SKM-1 treated with dmso at 0.1 percent for 144 hours (cell line): ENCODE measurements at regions not wholly inside any gene's neighbourhood (a gene's known extent, or its start where the extent isn't known, plus 50 kb on each side); places are given as distances from the start of the nearest gene placed in this dataset.
A peak's percentile ranks its signal among the peaks of the same experiment; 100 is the strongest.

Experiments
- DNase-seq: peaks from one replicate; lab custom pipeline; 2025; ENCODE audit not compliant: unreplicated experiment; lab: John Stamatoyannopoulos, UW

DNA sequence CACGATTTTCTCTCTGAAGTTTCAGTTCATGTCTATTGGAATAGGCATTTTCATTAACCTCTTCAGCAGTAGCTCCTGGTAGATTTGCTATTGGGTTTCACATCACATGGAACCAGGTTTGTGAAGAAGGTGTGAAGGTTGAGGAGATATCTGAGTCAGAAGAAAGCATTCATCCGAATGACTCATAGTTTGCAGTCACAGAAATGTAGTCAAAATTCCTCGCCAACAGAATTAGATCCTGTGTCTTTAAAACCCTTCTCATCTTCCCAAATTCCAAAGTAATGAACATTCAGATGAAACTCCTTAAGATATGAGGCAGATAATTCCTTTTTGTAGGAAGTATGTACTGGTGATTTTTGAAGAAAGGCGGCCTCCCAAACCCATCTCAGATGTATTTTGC is 125.0 kb upstream of the LARGE1 start:
- no peak for DNase-seq

DNA sequence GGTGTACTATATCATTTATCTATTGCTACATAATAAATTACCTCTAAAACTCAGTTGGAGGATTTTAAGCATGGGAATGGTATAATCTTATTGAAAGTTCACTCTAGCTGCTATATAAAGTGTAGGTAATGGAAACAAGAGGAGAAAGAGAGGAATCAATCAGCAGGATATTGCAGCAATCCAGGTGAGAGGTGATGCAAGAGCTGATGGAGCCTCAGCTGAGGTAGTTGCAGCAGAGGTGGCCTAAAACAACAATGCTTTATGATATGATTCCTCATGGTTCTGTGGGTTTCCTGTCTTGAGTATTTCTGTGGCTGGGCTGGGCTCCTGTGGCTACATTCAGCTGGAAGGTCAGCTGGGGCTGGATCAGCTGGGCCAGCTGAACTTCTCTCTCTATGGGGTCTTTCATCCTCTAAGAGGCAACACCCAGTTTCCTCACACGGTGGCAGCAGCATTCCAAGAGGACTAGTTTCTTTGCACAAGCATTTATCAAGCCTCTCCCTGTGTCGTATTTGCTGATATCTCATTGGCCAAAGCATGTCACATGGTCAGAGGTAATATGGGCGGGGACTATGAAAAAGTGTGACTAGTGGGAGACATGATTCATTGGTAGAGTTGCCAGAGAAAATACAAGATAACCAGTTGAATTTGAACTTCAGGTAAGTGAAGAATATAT is 135.4 kb upstream of the LARGE1 start:
- no peak for DNase-seq

- no peak for DNase-seq
Observed at GRCh38 chr22:34057726-34058125, 137.4 kb upstream of the LARGE1 start.

DNA sequence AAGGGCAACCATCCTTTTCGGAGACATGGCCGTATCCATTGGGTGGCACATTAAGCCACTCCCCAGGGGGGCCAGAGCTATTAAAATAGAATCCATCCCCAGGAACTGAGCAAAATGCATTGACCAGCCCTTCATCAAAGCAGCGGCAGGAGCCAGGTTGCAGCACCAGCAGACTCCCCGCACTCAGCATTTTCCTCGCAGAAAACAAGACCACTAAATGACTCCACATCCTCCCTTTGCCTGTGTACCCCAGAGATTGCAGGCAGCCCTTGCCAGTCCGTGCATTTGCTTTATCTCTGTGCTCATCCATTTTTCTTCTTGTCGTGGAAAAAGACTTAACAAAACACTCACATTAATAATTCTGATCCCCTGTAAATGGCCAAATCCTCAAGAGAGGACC is 144.4 kb upstream of the LARGE1 start:
- no peak for DNase-seq

- no peak for DNase-seq
Observed at GRCh38 chr22:34067031-34067430, 146.8 kb upstream of the LARGE1 start.

DNA sequence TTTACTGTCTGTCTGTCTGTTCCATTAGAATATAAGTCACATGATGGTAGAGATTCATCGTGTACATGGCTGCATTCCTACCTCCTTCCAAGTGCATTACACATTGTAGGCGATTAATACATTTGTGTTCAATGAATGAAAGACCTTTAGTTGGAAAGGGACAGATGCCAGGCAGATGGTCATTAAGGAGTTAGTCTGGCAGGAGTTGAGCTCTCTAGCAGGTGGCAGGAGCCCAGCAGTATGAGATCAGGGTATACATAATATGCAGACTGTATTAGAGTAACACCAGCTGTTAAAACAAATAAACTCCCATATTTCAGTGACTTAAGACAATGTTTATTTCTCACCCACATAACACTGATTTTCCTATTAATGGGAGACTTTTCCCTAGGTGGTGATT is 147.7 kb upstream of the LARGE1 start:
- no peak for DNase-seq

- no peak for DNase-seq
Observed at GRCh38 chr22:34070051-34070450, 149.8 kb upstream of the LARGE1 start.

DNA sequence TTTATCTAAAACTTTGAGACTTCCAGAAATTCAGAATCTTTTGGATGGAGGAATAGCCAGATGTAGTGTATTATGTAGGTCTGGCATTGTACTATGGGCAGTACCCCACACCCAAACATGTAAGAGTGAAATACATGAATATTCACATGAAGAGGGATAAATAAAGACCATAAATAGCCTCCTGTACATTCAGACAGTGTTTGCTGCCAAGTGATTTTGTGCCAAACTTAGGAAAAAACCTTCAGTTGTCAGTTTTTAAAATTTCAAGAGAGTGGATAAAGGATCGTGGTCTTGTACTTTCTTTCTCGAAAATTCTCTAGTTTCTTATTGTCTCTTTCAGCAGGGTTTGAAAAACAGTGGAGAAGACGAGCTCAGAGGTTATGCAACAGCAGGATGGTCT is 150.3 kb upstream of the LARGE1 start:
- DNase-seq, result no peak

DNA sequence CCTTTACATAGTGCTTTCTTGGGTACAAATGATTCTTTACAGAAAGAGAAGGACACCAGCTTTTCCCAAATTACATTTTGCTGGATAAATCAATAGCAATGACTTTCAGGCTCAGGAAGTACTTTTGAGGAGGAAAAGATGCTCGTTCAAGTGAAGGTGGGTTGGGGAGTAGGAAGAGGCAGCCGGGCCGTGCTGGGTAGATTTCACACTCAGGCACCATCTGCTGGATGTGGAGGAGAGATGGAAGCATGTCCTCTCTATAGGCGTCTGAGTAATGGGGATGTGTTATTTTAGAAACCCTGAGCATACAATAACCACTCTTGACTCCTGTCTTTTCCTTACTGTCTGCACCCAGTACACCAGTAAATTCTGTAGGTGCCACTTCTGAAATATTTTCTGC is 152.3 kb upstream of the LARGE1 start:
- no peak for DNase-seq

DNA sequence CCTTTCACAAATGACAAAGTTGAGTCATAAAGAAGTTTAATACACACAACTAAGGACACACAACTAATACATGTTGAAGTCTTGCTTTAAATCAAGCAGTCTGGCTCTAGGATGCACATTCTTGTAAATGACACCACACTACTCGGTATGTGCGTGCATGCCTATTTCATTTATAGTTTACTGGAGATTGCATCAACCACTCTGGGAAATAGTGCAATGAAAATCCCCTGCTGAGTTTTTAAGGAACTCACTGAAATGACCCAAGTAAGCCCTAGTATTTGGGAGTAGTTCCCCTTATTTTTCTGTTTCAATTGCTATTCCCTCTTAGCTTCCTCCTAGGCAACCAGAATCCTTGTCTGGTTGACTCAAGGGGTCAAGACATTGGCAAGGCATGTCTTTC is 160.2 kb upstream of the LARGE1 start:
- DNase-seq, result no peak

GRCh38 chr22:34096770-34097169 is 176.5 kb upstream of the LARGE1 start:
- no peak for DNase-seq

GRCh38 chr22:34099278-34099677 is 179.0 kb upstream of the LARGE1 start:
- DNase-seq, result no peak

- DNase-seq, result no peak
Observed at GRCh38 chr22:34102633-34103032, 182.4 kb upstream of the LARGE1 start.

DNA sequence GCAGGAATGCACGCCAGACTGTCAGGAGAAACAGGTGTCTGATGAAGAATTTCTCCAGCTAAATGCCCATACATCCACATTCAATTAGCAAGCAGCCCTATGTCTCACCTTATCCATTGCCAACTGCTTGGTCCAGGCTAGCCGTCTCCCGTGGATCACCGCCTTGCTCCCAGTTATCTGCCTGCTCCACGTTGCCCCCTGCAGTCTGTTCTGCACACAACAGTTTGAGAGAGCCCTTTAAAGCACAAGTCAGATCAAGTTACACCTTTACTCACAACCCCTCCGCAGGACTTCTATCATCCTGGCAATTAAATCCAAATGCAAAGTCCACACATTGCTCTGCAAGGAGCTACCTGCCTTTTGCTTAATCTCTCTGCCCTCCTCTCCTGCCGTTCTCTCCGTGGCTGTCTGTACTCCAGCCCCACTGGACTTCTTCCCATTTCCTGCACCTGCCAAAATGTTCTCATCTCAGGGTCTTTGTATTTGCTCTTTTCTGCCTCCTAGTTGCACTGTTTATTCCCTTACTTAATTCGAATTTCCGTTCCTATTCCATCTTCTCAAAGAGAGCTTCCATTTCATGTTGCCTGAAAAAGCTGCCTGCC is 185.3 kb upstream of the LARGE1 start:
- DNase-seq, result no peak

GRCh38 chr22:34108168-34108567 is 187.9 kb upstream of the LARGE1 start:
- DNase-seq, result no peak

DNA sequence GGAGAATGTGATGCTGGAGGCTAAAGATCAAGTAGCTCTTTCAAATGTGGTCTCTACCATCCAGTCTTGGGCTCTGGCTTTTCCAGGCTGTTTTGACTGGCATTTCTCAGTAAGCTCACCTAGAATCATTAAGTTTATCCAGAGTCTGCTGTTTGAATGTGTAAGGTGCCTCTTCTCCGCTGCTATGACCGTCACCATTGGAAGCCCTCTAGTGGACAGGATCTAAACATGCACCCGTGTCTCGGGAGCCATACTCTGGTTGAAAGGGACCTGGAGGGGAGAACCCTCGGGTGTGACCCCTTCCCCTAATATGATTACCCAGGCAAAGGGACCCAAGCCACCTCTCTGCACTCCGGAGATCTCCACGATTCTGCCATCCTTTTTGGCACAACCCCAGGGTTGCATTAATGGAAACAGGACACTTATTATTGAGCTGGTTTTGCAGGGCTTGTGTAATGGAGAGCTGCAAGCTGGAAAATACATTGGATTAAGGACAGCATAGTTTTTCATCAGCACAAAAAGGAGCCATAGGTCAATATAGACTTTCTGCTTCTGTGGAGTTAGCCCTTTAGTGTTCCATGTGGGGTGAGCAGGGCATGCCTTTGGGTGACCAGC is 191.0 kb upstream of the LARGE1 start:
- DNase-seq, result peak; percentile 7

DNA sequence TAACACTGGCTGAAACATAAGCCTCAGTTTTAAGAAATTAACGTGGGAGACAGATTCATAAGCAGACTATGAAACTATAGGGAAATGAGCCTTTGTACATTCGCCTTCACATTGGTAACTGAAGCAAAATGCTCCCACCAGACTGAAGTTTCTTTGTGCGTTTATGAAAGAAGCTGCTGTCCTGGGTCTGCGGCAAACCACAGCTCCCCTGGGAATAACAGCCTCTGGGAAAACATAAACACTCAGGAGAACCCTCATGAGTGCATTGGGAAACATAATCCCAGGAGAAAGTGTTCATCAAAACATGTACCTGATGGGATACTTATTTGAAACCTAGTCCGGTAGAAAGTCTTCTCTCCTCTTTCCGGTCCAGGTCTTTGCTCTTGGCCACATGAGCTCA is 193.1 kb upstream of the LARGE1 start:
- no peak for DNase-seq

- DNase-seq, result no peak
Observed at GRCh38 chr22:34114406-34114805, 194.1 kb upstream of the LARGE1 start.

DNA sequence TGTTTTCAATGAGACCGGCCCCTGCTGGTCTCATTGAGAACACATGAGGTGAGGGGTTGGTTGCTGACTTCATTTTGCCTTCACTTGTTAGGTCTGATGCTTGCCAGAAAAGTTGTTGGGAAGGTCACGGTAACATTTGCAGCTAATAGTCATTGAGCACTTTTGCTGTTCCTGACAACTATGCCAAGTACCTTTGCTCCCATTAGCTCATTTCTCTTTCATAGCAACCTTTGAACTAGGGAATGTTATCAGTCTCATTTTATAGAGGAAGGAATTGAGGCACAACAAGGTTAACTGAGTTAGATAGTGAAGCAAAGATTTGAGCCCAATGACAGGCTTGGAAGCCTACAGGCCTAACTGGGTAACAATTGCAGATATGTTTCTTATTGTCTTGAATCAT is 195.4 kb upstream of the LARGE1 start:
- DNase-seq, result no peak

DNA sequence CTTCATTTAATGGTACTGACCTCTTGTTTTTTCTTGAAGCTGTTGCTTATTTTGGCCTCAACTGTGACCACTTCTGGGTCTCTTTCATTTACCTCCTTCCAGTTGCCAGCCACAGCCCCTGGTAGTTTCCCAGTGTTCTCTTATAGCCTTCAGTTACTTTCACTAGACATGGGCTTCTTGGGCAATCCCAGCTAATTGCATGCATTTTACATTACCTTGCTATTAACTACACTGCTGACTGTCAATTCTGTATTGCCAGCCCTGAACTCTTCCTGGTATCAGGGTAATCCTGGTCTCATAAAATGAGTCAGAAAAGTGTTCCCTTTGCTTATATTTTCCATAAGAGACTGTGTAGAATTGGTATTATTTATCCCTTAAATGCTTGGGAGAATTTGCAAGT is 195.8 kb upstream of the LARGE1 start:
- no peak for DNase-seq

DNA sequence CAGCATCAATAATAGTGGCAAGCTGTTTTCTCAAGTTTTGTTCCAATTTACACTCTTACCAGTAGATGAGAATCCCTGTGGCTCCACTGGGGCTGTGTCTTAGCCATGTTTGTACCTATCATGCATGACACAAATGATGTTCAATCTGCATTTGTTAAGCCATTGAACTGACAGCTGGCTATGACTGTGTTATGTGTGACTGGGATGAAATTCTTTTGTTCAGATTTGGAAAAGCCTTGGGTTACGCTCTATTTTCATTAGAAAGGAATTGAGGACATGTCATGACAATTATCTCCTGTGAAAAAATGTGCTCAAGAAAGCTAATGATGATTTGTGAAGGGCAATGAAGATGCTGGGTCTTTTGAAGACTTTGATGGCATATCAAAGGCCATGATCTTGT is 201.8 kb upstream of the LARGE1 start:
- no peak for DNase-seq

GRCh38 chr22:34129691-34130486 is 209.6 kb upstream of the LARGE1 start:
- no peak for DNase-seq
